GM23248 (cell line): ENCODE measurements at regions not wholly inside any gene's neighbourhood (a gene's known extent, or its start where the extent isn't known, plus 50 kb on each side); places are given as distances from the start of the nearest gene placed in this dataset.

ENCODE experiments used
- DNase-seq: peaks from one replicate; pipeline ENCODE4 v3.0.0-alpha.2; 2015
- H2AFZ ChIP-seq: fragments of 200-600 bp; sonication (generic); 2 replicates; pipeline ENCODE4 v1.6.1; 2016; ENCODE audit warnings: antibody characterized with exemption
- H3F3A ChIP-seq: fragments of 200-600 bp; sonication (generic); 2 replicates; pipeline ENCODE4 v1.6.1; 2016; ENCODE audit warnings: mild to moderate bottlenecking, antibody characterized with exemption, mixed run types; ENCODE audit not compliant: insufficient read depth
- H3K27ac ChIP-seq: fragments of 200-600 bp; sonication (generic); 2 replicates; pipeline ENCODE4 v1.5.1; 2016; ENCODE audit warnings: mild to moderate bottlenecking
- H3K27me3 ChIP-seq: fragments of 200-600 bp; sonication (generic); replicated peaks from 2 replicates; pipeline ENCODE4 v1.6.1; 2016; ENCODE audit warnings: mild to moderate bottlenecking; ENCODE audit not compliant: insufficient read depth
- H3K36me3 ChIP-seq: fragments of 200-600 bp; sonication (generic); 2 replicates; pipeline ENCODE4 v1.6.1; 2016; ENCODE audit warnings: low read depth, mild to moderate bottlenecking
- H3K4me1 ChIP-seq: fragments of 200-600 bp; sonication (generic); 2 replicates; pipeline ENCODE4 v1.6.1; 2016; ENCODE audit warnings: mild to moderate bottlenecking; ENCODE audit not compliant: insufficient read depth
- H3K4me2 ChIP-seq: fragments of 200-600 bp; sonication (generic); one replicate; pipeline ENCODE4 v1.6.1; 2016; ENCODE audit warnings: mild to moderate bottlenecking; ENCODE audit not compliant: unreplicated experiment
- H3K4me3 ChIP-seq: fragments of 200-600 bp; sonication (generic); 2 replicates; pipeline ENCODE4 v1.5.1; 2016; ENCODE audit warnings: mild to moderate bottlenecking
- H3K79me2 ChIP-seq: fragments of 200-600 bp; sonication (generic); 2 replicates; pipeline ENCODE4 v1.6.1; 2016; ENCODE audit warnings: mild to moderate bottlenecking; ENCODE audit not compliant: insufficient read depth
- H3K9ac ChIP-seq: fragments of 200-600 bp; sonication (generic); 2 replicates; pipeline ENCODE4 v1.6.1; 2016; ENCODE audit warnings: mild to moderate bottlenecking
- H3K9me2 ChIP-seq: fragments of 200-600 bp; sonication (generic); 2 replicates; pipeline ENCODE4 v1.6.1; 2016; ENCODE audit warnings: mixed run types, mild to moderate bottlenecking, moderate library complexity; ENCODE audit not compliant: insufficient read depth
- H3K9me3 ChIP-seq: fragments of 200-600 bp; sonication (generic); one replicate; pipeline ENCODE4 v1.6.1; 2017; ENCODE audit warnings: low read depth
- H4K20me1 ChIP-seq: fragments of 200-600 bp; sonication (generic); 2 replicates; pipeline ENCODE4 v1.6.0; 2016; ENCODE audit not compliant: insufficient read depth
- EZH2 ChIP-seq: fragments of 200-600 bp; sonication (generic); IDR thresholded peaks from 2 replicates; pipeline ENCODE4 v1.6.1; 2018; ENCODE audit warnings: antibody characterized with exemption, mild to moderate bottlenecking; ENCODE audit not compliant: insufficient read depth, poor library complexity, severe bottlenecking
- EZH2phosphoT487 ChIP-seq: fragments of 200-600 bp; sonication (generic); IDR thresholded peaks from 2 replicates; pipeline ENCODE4 v1.6.1; 2018; ENCODE audit warnings: antibody characterized with exemption, moderate library complexity, mild to moderate bottlenecking, low read depth; ENCODE audit not compliant: insufficient read depth
- WGBS, 2 experiments: methylation state at CpG; one replicate each; pipeline ENCODE4 v1.1.6; 2015 to 2017; ENCODE audit warnings: low lambda C conversion rate in 2 of 2, low coverage in 1 of 2; ENCODE audit errors: missing lambda C conversion rate in 2 of 2; 5-methylcytosine and 5-hydroxymethylcytosine counted together
- in situ Hi-C: fragments of 300-500 bp; cut with MboI; formaldehyde crosslinking; loops from 2 replicates; pipeline ENCODE4 v1.15.0; 2020

DNA sequence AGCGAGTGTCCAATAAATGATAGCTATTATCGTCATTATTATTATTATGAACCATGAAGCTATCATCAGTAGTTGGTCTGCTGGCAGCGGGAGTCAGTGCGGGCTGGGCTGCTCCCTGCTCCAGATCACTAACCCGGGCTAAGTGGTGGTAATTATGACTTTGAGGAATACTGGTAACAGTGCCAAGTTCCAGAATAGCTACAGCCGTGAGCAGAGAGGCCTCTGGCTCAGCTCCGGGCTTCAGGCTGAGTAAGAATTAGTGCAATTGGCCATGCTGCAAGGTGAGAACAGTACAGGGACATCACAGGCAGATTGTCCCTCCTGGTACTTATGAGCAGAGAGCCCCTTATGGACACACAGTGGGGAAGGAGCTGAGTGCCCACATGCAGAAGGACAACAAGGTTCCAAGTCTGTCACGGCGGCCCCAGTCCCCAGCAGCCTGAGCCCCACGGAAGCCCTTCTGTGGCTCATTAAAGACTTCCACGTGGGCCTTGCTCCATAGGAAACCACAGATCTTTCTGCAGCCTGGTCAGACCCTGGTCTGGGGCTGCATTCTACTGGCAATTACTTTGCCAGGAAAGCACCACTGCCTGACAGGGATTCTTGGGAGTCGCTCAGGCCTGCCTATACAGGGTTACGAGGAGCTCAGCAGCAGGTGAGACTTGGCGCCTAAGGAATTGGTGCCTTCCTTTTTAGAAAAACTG, 235.1 kb downstream of the RRAGC start:
- no peak overlapping the region for H3K9ac ChIP-seq
- TF ChIP-seq EZH2phosphoT487 (no peak), EZH2 (no peak)
- in situ Hi-C loops: no loop called here
- H3K9me2 ChIP-seq: no peaks in the 10 kb centered on the region
- H3K4me2 ChIP-seq: no peak overlapping the region
- no peaks in the 10 kb centered on the region for H3K4me1 ChIP-seq
- WGBS, 2 experiments: 17 to 20% methylated on average over 14 of the region's 14 CpGs
- no peaks in the 10 kb centered on the region for H3K27me3 ChIP-seq
- H3K36me3 ChIP-seq: no peaks in the 10 kb centered on the region
- no peak overlapping the region for H2AFZ ChIP-seq
- no peaks in the 10 kb centered on the region for H3K79me2 ChIP-seq
- no peaks in the 10 kb centered on the region for H3K9me3 ChIP-seq
- DNase-seq: no peak
- no peak overlapping the region for H3K27ac ChIP-seq
- H3K4me3 ChIP-seq: no peak overlapping the region
- no peaks in the 10 kb centered on the region for H3F3A ChIP-seq
- no peaks in the 10 kb centered on the region for H4K20me1 ChIP-seq

DNA sequence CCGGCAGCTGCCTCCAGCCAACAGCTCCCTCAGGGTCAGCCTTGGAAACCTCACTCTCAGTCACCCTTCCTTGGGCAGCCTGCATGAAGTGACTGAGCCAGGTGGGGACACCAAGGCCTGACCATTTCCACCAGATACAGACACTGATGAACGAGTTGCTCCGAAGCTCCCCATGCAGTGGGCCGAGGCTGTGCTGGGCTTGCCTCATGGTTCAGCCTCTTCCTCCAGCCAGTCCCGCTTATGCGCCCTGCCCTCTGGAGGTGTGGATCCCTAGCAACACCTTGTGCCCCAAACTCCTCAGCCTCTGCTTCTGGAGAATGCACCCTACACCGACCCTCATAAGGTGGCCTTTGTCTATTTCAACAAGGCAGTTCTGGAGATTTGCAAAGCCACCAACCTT, 236.0 kb downstream of the RRAGC start:
- 23 to 27% methylated on average over 7 of the region's 7 CpGs for WGBS, 2 experiments

DNA sequence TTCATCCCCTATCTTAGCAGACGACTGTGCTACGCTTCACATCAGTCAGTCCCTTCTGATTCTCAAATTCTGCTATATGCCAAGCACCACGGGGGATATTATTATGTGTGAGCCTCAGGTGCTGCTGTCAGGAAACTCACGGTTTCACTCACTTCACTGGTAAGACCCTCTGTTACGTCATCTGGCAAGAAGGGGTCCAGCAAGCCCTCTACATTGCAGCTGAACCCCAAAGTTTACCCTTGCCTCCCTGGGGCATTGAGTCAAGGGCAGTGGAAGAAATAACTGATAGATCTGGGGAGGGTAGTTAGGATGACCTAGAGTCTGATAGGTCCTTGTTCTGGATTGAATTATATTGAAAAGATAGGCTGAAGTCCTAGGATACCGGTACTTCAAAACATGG, 237.4 kb downstream of the RRAGC start:
- H3K79me2 ChIP-seq: no peaks in the 10 kb centered on the region
- no peak for DNase-seq
- H4K20me1 ChIP-seq: no peaks in the 10 kb centered on the region
- H3K9me2 ChIP-seq: no peaks in the 10 kb centered on the region
- no peak overlapping the region for H3K27ac ChIP-seq
- WGBS, 2 experiments: 32 to 35% methylated on average over 6 of the region's 6 CpGs
- no peaks in the 10 kb centered on the region for H3K27me3 ChIP-seq
- no peak overlapping the region for H3K9ac ChIP-seq
- TF ChIP-seq EZH2phosphoT487 (no peak), EZH2 (no peak)
- no peaks in the 10 kb centered on the region for H3K9me3 ChIP-seq
- no peak overlapping the region for H3K4me3 ChIP-seq
- H3K4me1 ChIP-seq: no peaks in the 10 kb centered on the region
- H3K36me3 ChIP-seq: no peaks in the 10 kb centered on the region
- no peaks in the 10 kb centered on the region for H3F3A ChIP-seq
- in situ Hi-C loops: no loop called here
- H2AFZ ChIP-seq: no peak overlapping the region
- H3K4me2 ChIP-seq: no peak overlapping the region

More for the DNA sequence above, 236.0 kb downstream of the RRAGC start:
- DNase-seq: no peak
- Histone ChIP-seq H4K20me1 (no peaks in the 10 kb centered on the region), H3K4me3 (no peak overlapping the region), H3K9ac (no peak overlapping the region), H3K9me3 (no peaks in the 10 kb centered on the region), H3K79me2 (no peaks in the 10 kb centered on the region), H3K27ac (no peak overlapping the region), H3K4me2 (no peak overlapping the region), H3F3A (no peaks in the 10 kb centered on the region), H3K27me3 (no peaks in the 10 kb centered on the region), H3K4me1 (no peaks in the 10 kb centered on the region), H3K36me3 (no peaks in the 10 kb centered on the region), H3K9me2 (no peaks in the 10 kb centered on the region), H2AFZ (no peak overlapping the region)
- in situ Hi-C loops: no loop called here
- TF ChIP-seq EZH2phosphoT487 (no peak), EZH2 (no peak)

DNA sequence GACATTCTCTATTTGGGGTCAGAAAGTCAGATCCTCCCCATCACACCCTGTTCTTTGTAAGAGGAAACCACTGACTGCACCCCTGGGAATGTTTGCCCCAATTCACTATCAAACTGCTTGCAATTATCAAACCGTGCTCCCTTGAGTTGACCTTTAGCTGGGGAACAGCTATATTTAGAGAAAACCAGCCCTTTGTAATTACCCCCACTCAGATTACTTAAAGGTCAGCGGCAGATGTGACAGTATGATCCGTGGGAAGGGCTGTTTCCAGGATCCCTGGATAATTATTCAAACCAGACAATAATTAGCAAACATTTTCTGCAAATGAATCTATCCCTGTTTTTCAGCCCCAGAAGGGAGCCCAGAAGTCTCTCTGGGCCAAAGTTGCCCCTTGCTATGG, 242.7 kb downstream of the RRAGC start:
- H3K79me2 ChIP-seq: no peaks in the 10 kb centered on the region
- WGBS, 2 experiments: 0 to 1% methylated on average over 3 of the region's 3 CpGs
- no peaks in the 10 kb centered on the region for H3K36me3 ChIP-seq
- H3K9me2 ChIP-seq: no peaks in the 10 kb centered on the region
- H3K4me1 ChIP-seq: no peaks in the 10 kb centered on the region
- H3K27me3 ChIP-seq: no peaks in the 10 kb centered on the region
- no peaks in the 10 kb centered on the region for H3F3A ChIP-seq
- H3K4me3 ChIP-seq: no peak overlapping the region
- H3K4me2 ChIP-seq: no peak overlapping the region
- in situ Hi-C loops: no loop called here
- no peak overlapping the region for H3K9ac ChIP-seq
- no peaks in the 10 kb centered on the region for H4K20me1 ChIP-seq
- DNase-seq: no peak
- TF ChIP-seq EZH2phosphoT487 (no peak), EZH2 (no peak)
- no peak overlapping the region for H3K27ac ChIP-seq
- no peaks in the 10 kb centered on the region for H3K9me3 ChIP-seq
- H2AFZ ChIP-seq: no peak overlapping the region
